ENCODE measurements at regions not wholly inside any gene's neighbourhood (a gene's known extent, or its start where the extent isn't known, plus 50 kb on each side); places are given as distances from the start of the nearest gene placed in this dataset.

DNA sequence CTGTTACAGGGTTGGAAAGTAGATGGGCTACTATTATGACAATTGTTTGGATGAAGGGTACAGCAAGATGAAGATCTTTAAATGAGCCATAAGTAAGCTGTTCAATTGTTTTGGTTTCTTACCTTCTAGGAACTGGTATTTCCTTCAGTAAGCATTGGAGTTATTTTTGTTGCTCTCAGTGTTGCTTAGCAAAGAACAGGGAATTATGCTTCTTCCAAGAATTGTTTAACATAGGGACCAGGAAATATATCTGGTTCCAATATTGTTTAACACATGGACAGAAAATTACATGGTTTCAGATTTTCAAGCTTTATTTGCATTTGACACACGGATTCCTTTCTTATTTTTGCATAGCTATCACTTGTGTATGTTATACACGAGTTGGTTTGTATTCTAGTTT, 1999.0 kb downstream of the ARAP2 start:
- TF ChIP-seq, protein P1, sequence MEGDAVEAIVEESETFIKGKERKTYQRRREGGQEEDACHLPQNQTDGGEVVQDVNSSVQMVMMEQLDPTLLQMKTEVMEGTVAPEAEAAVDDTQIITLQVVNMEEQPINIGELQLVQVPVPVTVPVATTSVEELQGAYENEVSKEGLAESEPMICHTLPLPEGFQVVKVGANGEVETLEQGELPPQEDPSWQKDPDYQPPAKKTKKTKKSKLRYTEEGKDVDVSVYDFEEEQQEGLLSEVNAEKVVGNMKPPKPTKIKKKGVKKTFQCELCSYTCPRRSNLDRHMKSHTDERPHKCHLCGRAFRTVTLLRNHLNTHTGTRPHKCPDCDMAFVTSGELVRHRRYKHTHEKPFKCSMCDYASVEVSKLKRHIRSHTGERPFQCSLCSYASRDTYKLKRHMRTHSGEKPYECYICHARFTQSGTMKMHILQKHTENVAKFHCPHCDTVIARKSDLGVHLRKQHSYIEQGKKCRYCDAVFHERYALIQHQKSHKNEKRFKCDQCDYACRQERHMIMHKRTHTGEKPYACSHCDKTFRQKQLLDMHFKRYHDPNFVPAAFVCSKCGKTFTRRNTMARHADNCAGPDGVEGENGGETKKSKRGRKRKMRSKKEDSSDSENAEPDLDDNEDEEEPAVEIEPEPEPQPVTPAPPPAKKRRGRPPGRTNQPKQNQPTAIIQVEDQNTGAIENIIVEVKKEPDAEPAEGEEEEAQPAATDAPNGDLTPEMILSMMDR (IDR thresholded peaks at IDR 0.05; ENCODE audit: low read length) = no peak
- no peaks in the 10 kb centered on the region for H3K4me1 ChIP-seq (ENCODE audit: insufficient read depth, low read length, severe bottlenecking)
- H3F3A ChIP-seq (ENCODE audit: insufficient read depth, low read length) = no peaks in the 10 kb centered on the region
- H3K4me2 ChIP-seq (ENCODE audit: low read length) = no peak overlapping the region
- no peak overlapping the region for H2AFZ ChIP-seq (ENCODE audit: low read length)
- H3K27me3 ChIP-seq (ENCODE audit: insufficient read depth, low read length) = no peaks in the 10 kb centered on the region
- no peaks in the 10 kb centered on the region for H4K20me1 ChIP-seq (ENCODE audit: insufficient read depth, low read length)
- H3K9me3 ChIP-seq (ENCODE audit: low read length) = no peaks in the 10 kb centered on the region
- no peaks in the 10 kb centered on the region for H3K79me2 ChIP-seq (ENCODE audit: insufficient read depth, low read length)
- no peaks in the 10 kb centered on the region for H3K9me2 ChIP-seq (ENCODE audit: low read depth, low read length)
- H3K27ac ChIP-seq (ENCODE audit: low read depth, low read length, poor library complexity, severe bottlenecking) = no peak overlapping the region
- no peak overlapping the region for H3K9ac ChIP-seq (ENCODE audit: low read length)
- H3K4me3 ChIP-seq (ENCODE audit: low read depth, low read length, poor library complexity, severe bottlenecking) = no peak overlapping the region
- no peaks in the 10 kb centered on the region for H3K36me3 ChIP-seq (ENCODE audit: insufficient read depth, low read length)

- Histone ChIP-seq H3K9ac (ENCODE audit: low read length) (no peak overlapping the region), H3K4me2 (ENCODE audit: low read length) (no peak overlapping the region), H3K4me3 (ENCODE audit: low read depth, low read length, poor library complexity, severe bottlenecking) (no peak overlapping the region), H3K36me3 (ENCODE audit: insufficient read depth, low read length) (no peaks in the 10 kb centered on the region), H3K4me1 (ENCODE audit: insufficient read depth, low read length, severe bottlenecking) (no peaks in the 10 kb centered on the region), H2AFZ (ENCODE audit: low read length) (no peak overlapping the region), H3F3A (ENCODE audit: insufficient read depth, low read length) (no peaks in the 10 kb centered on the region), H4K20me1 (ENCODE audit: insufficient read depth, low read length) (no peaks in the 10 kb centered on the region), H3K27me3 (ENCODE audit: insufficient read depth, low read length) (no peaks in the 10 kb centered on the region), H3K9me3 (ENCODE audit: low read length) (no peaks in the 10 kb centered on the region), H3K9me2 (ENCODE audit: low read depth, low read length) (no peaks in the 10 kb centered on the region), H3K27ac (ENCODE audit: low read depth, low read length, poor library complexity, severe bottlenecking) (no peak overlapping the region), H3K79me2 (ENCODE audit: insufficient read depth, low read length) (no peaks in the 10 kb centered on the region)
- TF ChIP-seq EZH2 (IDR thresholded peaks at IDR 0.05; ENCODE audit: borderline replicate concordance, low read length) = no peak
- TF ChIP-seq, protein P1 (IDR thresholded peaks at IDR 0.05; ENCODE audit: low read length) = no peak
Observed at GRCh38 chr4:34250562-34250961, 1993.8 kb downstream of the ARAP2 start.

GRCh38 chr4:34253239-34253638, 1991.1 kb downstream of the ARAP2 start:
- no peaks in the 10 kb centered on the region for H3K79me2 ChIP-seq (ENCODE audit: insufficient read depth, low read length)
- no peaks in the 10 kb centered on the region for H3K9me3 ChIP-seq (ENCODE audit: low read length)
- no peaks in the 10 kb centered on the region for H3K27me3 ChIP-seq (ENCODE audit: insufficient read depth, low read length)
- no peaks in the 10 kb centered on the region for H3K9me2 ChIP-seq (ENCODE audit: low read depth, low read length)
- no peak overlapping the region for H3K4me3 ChIP-seq (ENCODE audit: low read depth, low read length, poor library complexity, severe bottlenecking)
- no peaks in the 10 kb centered on the region for H3F3A ChIP-seq (ENCODE audit: insufficient read depth, low read length)
- H3K4me2 ChIP-seq (ENCODE audit: low read length) = no peak overlapping the region
- H3K9ac ChIP-seq (ENCODE audit: low read length) = no peak overlapping the region
- no peak overlapping the region for H2AFZ ChIP-seq (ENCODE audit: low read length)
- H3K4me1 ChIP-seq (ENCODE audit: insufficient read depth, low read length, severe bottlenecking) = no peaks in the 10 kb centered on the region
- no peaks in the 10 kb centered on the region for H4K20me1 ChIP-seq (ENCODE audit: insufficient read depth, low read length)
- TF ChIP-seq EZH2 (IDR thresholded peaks at IDR 0.05; ENCODE audit: borderline replicate concordance, low read length) = no peak
- TF ChIP-seq, protein P1 (IDR thresholded peaks at IDR 0.05; ENCODE audit: low read length) = no peak
- H3K27ac ChIP-seq (ENCODE audit: low read depth, low read length, poor library complexity, severe bottlenecking) = no peak overlapping the region
- no peaks in the 10 kb centered on the region for H3K36me3 ChIP-seq (ENCODE audit: insufficient read depth, low read length)

All from OCI-LY1 (cell line).